ACHN (cell line): ENCODE measurements at regions not wholly inside any gene's neighbourhood (a gene's known extent, or its start where the extent isn't known, plus 50 kb on each side); places are given as distances from the start of the nearest gene placed in this dataset.
"Not testable (repeated sequence)": the region's sequence is repeated elsewhere in the genome, so short reads cannot be mapped to it uniquely, and the experiment has no call there.

Experiments used
- DNase-seq: peaks from one replicate; pipeline ENCODE4 v3.0.0-alpha.2; 2015
- in situ Hi-C: cut with HindIII; loops from 2 replicates; pipeline ENCODE4 v1.10.0; 2017; ENCODE audit warnings: low sequenced_read_pairs, low pct_ligation_motif_present, low pct_unique_long_range_greater_than_20kb

GRCh38 chr11:114914231-114915005 is 236.1 kb downstream of the NXPE2 start:
- no peak for DNase-seq

GRCh38 chr11:114915871-114916805 is 237.8 kb downstream of the NXPE2 start:
- in situ Hi-C loops, result no loop called here
- no peak for DNase-seq

More at GRCh38 chr11:114914231-114915005, 236.1 kb downstream of the NXPE2 start:
- in situ Hi-C loops, result no loop called here

GRCh38 chr11:114918286-114918685 is 240.0 kb downstream of the NXPE2 start:
- in situ Hi-C loops, result no loop called here
- no peak for DNase-seq

DNA sequence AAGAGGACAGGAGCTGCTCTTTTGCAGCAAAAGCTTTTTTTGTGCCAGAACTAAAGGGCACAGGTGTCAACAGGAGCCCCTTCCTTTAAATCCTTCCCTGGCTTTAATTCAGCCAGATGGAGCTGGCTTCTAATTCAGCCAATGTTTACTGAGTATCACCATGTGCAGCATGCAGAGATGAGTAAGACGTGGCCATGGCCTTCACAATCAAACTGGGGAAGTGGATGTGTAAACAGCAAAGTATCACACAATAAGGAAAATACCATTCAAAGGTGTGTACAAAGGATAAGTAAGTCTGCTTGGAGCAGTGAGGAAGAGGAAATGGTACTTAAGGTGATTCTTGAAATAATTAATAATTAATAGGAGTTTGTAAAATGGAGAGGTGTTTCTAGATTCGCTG is 243.4 kb downstream of the NXPE2 start:
- DNase-seq, result no peak

DNA sequence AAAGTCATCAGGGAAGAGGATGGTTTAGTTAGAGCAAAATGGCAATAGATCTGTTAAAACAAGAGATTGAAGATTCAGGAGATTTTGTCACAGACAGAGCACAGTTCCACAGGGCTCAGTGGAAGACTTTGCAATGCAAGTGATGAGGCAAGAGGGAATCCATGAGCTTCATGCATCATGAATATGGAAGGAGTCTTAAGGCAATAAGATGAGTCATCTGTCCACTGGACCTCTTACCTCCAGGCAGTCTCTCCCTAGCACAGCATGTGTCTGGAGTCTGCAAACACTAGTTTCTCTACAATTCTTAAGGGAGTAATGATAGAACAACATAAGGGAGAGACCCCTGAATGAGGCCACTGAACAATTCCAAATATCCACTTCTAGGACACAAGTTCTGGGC is 245.7 kb downstream of the NXPE2 start:
- in situ Hi-C loops, result no loop called here
- DNase-seq, result no peak

More for the DNA sequence above, 243.4 kb downstream of the NXPE2 start:
- in situ Hi-C loops, result no loop called here

- in situ Hi-C loops, result no loop called here
- no peak for DNase-seq
Measured at GRCh38 chr11:114925591-114925990, 247.3 kb downstream of the NXPE2 start.

- in situ Hi-C loops, result no loop called here
- DNase-seq, result no peak
Measured at GRCh38 chr11:114928260-114928870, 250.0 kb downstream of the NXPE2 start.

GRCh38 chr11:114929351-114930000 is 251.1 kb downstream of the NXPE2 start:
- in situ Hi-C loops, result no loop called here
- DNase-seq, result no peak

DNA sequence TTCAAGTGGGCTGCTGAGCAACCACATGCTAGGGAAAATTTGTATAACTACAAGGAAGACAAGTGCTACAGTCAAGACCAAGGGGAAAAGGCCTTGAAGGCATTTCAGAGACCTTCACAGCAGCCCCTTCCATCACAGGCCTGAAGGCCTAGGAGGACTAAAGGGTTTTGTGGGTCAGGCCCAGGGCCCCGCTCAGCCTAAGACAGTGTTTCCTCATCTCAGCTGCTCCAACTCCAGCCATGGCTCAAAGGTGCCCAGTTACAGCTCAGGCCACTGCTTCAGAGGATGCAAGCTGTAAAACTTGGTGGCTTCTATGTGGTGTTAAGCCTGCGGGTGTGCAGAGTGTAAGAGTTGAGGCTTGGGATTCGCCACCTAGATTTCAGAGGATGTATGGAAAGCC is 260.5 kb downstream of the NXPE2 start:
- DNase-seq, result no peak
- in situ Hi-C loops, result no loop called here

- no peak for DNase-seq
- in situ Hi-C loops, result no loop called here
Measured at GRCh38 chr11:114942207-114942606, 263.9 kb downstream of the NXPE2 start.

- no peak for DNase-seq
- in situ Hi-C loops, result no loop called here
Measured at GRCh38 chr11:114949614-114950351, 271.5 kb downstream of the NXPE2 start.

DNA sequence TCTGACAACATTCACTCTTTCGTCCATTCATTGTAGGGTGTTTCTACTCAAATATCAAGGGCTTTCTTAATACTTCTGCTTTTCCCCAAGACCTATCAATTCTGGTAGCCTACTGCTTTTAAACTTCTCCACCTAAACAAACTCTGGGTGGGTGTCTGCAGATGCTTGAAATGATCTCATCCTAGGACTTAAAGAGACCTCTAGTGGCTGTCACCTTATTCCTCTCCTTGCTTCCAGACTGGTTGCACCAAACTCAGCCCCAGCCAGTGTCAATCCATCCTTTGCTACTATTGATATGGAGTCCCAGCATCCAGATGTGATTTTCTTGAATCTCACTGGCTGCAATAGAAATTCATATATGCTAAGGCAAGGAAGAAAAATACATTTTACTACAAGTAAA is 274.7 kb downstream of the NXPE2 start:
- no peak for DNase-seq
- in situ Hi-C loops, result no loop called here

DNA sequence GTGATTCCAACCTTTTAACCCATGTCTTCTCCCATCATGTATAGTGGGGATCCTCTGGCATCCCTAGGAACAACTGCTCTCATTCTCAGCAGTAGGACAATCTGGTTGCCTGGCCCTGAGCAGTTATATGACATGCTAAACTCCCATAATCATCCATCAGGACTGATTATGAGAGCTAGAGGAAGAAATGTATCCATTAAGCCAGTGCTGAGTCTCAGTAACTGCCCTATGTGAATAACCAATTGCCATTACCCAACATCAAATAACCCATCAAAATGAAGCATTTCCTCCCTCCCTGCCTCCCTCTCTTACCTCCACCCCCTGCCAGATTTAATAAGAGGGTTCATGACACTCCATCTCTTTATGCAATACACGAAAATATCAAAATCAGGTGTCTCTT is 277.6 kb downstream of the NXPE2 start:
- no peak for DNase-seq
- in situ Hi-C loops, result no loop called here

DNA sequence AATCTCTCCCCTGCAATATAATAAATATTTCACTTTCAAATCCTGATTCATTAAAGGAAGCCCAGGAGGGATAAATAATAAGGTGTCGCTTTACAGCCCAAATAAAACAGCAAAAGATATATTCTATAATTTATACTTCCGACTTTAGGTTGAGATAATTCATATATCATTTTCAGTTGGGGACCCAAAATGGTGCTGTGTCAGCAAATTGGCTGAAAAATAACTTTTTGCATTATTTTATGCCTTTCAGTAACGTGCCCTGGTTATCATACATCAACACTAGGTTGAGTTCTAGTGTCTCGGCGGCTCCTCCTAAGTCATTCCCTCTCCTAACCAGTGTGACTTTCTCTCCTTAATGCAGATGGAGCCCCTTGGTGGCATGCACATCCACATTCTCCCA is 278.2 kb downstream of the NXPE2 start:
- in situ Hi-C loops, result no loop called here

DNA sequence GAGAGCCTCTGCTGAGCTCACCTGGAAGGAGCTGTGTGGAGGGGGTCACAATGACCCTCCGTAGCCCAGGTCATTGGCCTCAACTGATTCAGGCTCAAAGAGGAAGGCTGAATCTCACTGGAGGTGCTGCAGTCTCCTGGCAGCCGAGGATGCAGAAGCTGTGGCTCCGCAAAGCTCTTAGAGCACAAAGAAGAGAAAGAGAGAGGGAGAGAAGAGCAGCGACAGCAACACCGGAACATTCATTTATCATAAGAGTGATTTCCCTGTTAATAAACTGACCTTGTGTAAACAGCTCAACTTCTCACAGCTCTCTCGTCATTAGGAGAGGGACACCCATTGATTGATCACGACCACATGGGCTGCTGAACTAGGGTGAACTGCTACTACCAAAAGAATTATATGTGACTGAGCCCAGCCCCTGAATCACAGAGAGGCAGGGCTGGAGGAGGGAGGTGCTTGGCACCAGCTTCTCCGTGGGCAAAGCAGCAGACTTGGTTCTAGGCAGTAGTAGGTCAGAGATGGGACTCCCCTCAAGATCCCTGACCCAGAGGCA is 281.7 kb downstream of the NXPE2 start:
- in situ Hi-C loops, result no loop called here
- no peak for DNase-seq

More for the DNA sequence above, 278.2 kb downstream of the NXPE2 start:
- DNase-seq, result no peak

- DNase-seq, in situ Hi-C loops: not testable (repeated sequence)
Measured at GRCh38 chr11:114960819-114961218, 282.5 kb downstream of the NXPE2 start.

GRCh38 chr11:114964676-114965214 is 286.4 kb downstream of the NXPE2 start:
- DNase-seq, result no peak
- in situ Hi-C loops, result no loop called here
